Panc1 (cell line): ENCODE measurements at regions not wholly inside any gene's neighbourhood (a gene's known extent, or its start where the extent isn't known, plus 50 kb on each side); places are given as distances from the start of the nearest gene placed in this dataset.

Experiments used
- ATAC-seq: fragments of 200-7000 bp; cut with Tn5 transposase; 2 replicates; pipeline ENCODE4 v1.9.1; 2020; ENCODE audit warnings: mild to moderate bottlenecking, moderate library complexity
- BruUV-seq: library from RNA; stranded (reverse); fragments of 400-500 nt; replicated peaks from 2 replicates; lab custom pipeline; 2021; lab: Mats Ljungman, UMichigan
- CTCF ChIA-PET: fragments of 300-600 bp; sonication (Branson Sonifier 250); formaldehyde crosslinking; loops from one replicate; lab custom pipeline; 2022; ENCODE audit warnings: antibody characterized with exemption; lab: Charles Lee
- POLR2A ChIA-PET: fragments of 300-600 bp; sonication (Branson Sonifier 250); formaldehyde crosslinking; loops from one replicate; lab custom pipeline; 2022; ENCODE audit warnings: antibody characterized with exemption; lab: Charles Lee
- DNase-seq: peaks from one replicate; pipeline ENCODE4 v3.0.0-alpha.2; 2010; ENCODE audit warnings: low read depth, low spot score
- H3K27ac ChIP-seq: 2 replicates; pipeline ENCODE4 v1.5.1; 2011; ENCODE audit warnings: mild to moderate bottlenecking, low read length, inconsistent platforms
- H3K27me3 ChIP-seq: fragments of 200-500 bp; sonication (Bioruptor generic); 2 replicates; pipeline ENCODE4 v1.6.0; 2014; ENCODE audit warnings: low read length, inconsistent platforms; ENCODE audit not compliant: control insufficient read depth, insufficient read depth
- H3K36me3 ChIP-seq: fragments of 200-500 bp; sonication (Bioruptor generic); 2 replicates; pipeline ENCODE4 v1.5.1; 2014; ENCODE audit warnings: inconsistent platforms, mild to moderate bottlenecking, low read length, moderate library complexity; ENCODE audit not compliant: control insufficient read depth, insufficient read depth
- H3K4me1 ChIP-seq: 2 replicates; pipeline ENCODE4 v1.5.1; 2011; ENCODE audit warnings: inconsistent platforms, mild to moderate bottlenecking, low read length, moderate library complexity; ENCODE audit not compliant: control insufficient read depth, insufficient read depth
- H3K4me3 ChIP-seq, 2 experiments: 2 replicates each; pipeline ENCODE4 v1.5.1; 2011 to 2012; ENCODE audit warnings: low read depth in 2 of 2, low read length in 2 of 2, mild to moderate bottlenecking in 2 of 2, inconsistent platforms in 1 of 2, moderate library complexity in 1 of 2
- H3K9me3 ChIP-seq: fragments of 200-500 bp; sonication (Bioruptor generic); 2 replicates; pipeline ENCODE4 v1.5.1; 2014; ENCODE audit warnings: low read depth, mild to moderate bottlenecking, inconsistent platforms, low read length, moderate library complexity; ENCODE audit not compliant: control insufficient read depth, insufficient read depth
- POLR2AphosphoS5 ChIP-seq: IDR thresholded peaks from 2 replicates; pipeline ENCODE4 v1.6.1; 2012; ENCODE audit warnings: mild to moderate bottlenecking, low read depth, low read length, moderate library complexity
- REST ChIP-seq, 2 experiments: IDR thresholded peaks; 2 replicates each; pipeline ENCODE4 v1.6.1; 2011 to 2012; ENCODE audit warnings: low read depth in 2 of 2, control low read depth in 1 of 2, low read length in 1 of 2, mild to moderate bottlenecking in 1 of 2, moderate library complexity in 1 of 2; ENCODE audit not compliant: insufficient read depth in 1 of 2
- SIN3A ChIP-seq: IDR thresholded peaks from 2 replicates; pipeline ENCODE4 v1.6.1; 2012; ENCODE audit warnings: low read depth, mild to moderate bottlenecking, low read length, moderate library complexity, borderline replicate concordance; ENCODE audit not compliant: insufficient read depth
- TCF7L2 ChIP-seq: IDR thresholded peaks from 2 replicates; pipeline ENCODE4 v1.6.1; 2011; ENCODE audit warnings: mild to moderate bottlenecking, low read depth, low read length, inconsistent platforms
- in situ Hi-C: cut with HindIII; loops from 2 replicates; pipeline ENCODE4 v1.10.0; 2016; ENCODE audit warnings: low sequenced_read_pairs, low pct_unique_long_range_greater_than_20kb
- intact Hi-C: fragments of 100-400 bp; cut with micrococcal nuclease; formaldehyde crosslinking; loops from one replicate; pipeline ENCODE4 v1.10.0; 2022; ENCODE audit not compliant: unreplicated experiment
- TF ChIP-seq, protein P1 (sequence below): fragments of 450-650 bp; IDR thresholded peaks from 2 replicates; pipeline ENCODE4 v1.5.1; 2017; ENCODE audit warnings: mild to moderate bottlenecking

- ChIA-PET CTCF (no interaction called here), POLR2A (no interaction called here)
- Histone ChIP-seq H3K4me1 (no peaks in the 10 kb centered on the region), H3K27ac (no peak overlapping the region), H3K9me3 (no peaks in the 10 kb centered on the region), H3K36me3 (no peaks in the 10 kb centered on the region), H3K27me3 (no peaks in the 10 kb centered on the region), H3K4me3 (no peak overlapping the region)
- DNase-seq (no peak), ATAC-seq (no peak)
- intact Hi-C loops (no loop called here), in situ Hi-C loops (no loop called here)
- no peak for TF ChIP-seq TCF7L2
- no peak for TF ChIP-seq SIN3A
- no peak for TF ChIP-seq POLR2AphosphoS5
- TF ChIP-seq, protein P1, sequence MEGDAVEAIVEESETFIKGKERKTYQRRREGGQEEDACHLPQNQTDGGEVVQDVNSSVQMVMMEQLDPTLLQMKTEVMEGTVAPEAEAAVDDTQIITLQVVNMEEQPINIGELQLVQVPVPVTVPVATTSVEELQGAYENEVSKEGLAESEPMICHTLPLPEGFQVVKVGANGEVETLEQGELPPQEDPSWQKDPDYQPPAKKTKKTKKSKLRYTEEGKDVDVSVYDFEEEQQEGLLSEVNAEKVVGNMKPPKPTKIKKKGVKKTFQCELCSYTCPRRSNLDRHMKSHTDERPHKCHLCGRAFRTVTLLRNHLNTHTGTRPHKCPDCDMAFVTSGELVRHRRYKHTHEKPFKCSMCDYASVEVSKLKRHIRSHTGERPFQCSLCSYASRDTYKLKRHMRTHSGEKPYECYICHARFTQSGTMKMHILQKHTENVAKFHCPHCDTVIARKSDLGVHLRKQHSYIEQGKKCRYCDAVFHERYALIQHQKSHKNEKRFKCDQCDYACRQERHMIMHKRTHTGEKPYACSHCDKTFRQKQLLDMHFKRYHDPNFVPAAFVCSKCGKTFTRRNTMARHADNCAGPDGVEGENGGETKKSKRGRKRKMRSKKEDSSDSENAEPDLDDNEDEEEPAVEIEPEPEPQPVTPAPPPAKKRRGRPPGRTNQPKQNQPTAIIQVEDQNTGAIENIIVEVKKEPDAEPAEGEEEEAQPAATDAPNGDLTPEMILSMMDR, result no peak
- no peak for TF ChIP-seq REST (IDR thresholded peaks at IDR 0.05; ENCODE audit: insufficient read depth in 1 of 2, low read depth in 2 of 2, low read length in 1 of 2)
- BruUV-seq, result no TSS peak
These were observed 100.7 kb downstream of the NUP35 start for GRCh38 chr2:183224948-183225347.

GRCh38 chr2:183227176-183227575 is 102.9 kb downstream of the NUP35 start:
- no peak for TF ChIP-seq TCF7L2
- no peak for TF ChIP-seq POLR2AphosphoS5
- no peak for TF ChIP-seq SIN3A
- TF ChIP-seq REST (IDR thresholded peaks at IDR 0.05; ENCODE audit: insufficient read depth in 1 of 2, low read depth in 2 of 2, low read length in 1 of 2), result no peak
- TF ChIP-seq, protein P1, result no peak
- ChIA-PET POLR2A (no interaction called here), CTCF (no interaction called here)
- intact Hi-C loops, result no loop called here
- in situ Hi-C loops, result no loop called here
- Histone ChIP-seq H3K27ac (no peak overlapping the region), H3K36me3 (no peaks in the 10 kb centered on the region), H3K9me3 (no peaks in the 10 kb centered on the region), H3K27me3 (no peaks in the 10 kb centered on the region), H3K4me1 (no peaks in the 10 kb centered on the region), H3K4me3 (no peak overlapping the region)
- ATAC-seq (no peak), DNase-seq (no peak)
- no TSS peak for BruUV-seq
